GM13977 (cell line): ENCODE measurements at regions not wholly inside any gene's neighbourhood (a gene's known extent, or its start where the extent isn't known, plus 50 kb on each side); places are given as distances from the start of the nearest gene placed in this dataset.

Source experiments
- DNase-seq: peaks from one replicate; pipeline ENCODE4 v3.0.0; 2012; ENCODE audit warnings: low spot score
- in situ Hi-C: fragments of 300-500 bp; cut with MboI; formaldehyde crosslinking; loops from one replicate; pipeline ENCODE4 v1.12.0; 2022; ENCODE audit warnings: low sequenced_read_pairs, low pct_unique_long_range_greater_than_20kb, mixed read lengths, inconsistent platforms; ENCODE audit not compliant: unreplicated experiment
- TF ChIP-seq, protein P1 (sequence below): IDR thresholded peaks from 2 replicates; pipeline ENCODE4 v1.5.1; 2012; ENCODE audit warnings: mild to moderate bottlenecking, control low read depth; ENCODE audit not compliant: insufficient read depth; ENCODE audit errors: extremely low read depth, missing control alignments

DNA sequence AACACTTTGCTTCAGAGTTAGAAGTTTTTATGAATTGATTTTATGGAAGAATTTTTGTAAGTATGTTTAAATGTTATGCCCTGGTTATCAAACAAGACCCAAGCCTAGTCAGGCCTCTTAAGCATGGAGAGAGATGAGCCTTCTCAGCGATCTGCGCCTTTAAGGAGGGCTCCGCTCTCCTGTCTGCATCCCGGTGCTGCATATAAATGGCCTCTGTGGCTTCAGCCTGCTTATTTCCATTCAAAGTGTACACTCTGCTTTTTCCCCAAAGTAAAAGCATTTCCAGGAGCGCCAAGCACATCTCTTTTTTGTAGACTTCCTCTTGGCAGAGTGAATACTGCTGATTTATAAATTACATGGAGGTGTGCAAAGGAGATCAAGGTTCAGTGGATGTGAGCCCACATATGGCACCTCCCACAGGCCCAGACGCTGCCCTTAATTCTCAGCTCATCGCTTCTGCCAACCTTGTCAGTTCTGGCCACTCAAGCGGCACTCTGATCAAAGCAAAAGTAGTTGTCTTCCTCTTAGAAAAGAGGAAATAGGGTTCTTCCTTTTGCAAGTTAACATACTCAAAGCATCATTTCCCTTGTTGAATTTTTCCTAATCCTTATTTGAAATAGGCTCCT, 70.0 kb upstream of the SFMBT2 start:
- no peak for DNase-seq
- TF ChIP-seq, protein P1, sequence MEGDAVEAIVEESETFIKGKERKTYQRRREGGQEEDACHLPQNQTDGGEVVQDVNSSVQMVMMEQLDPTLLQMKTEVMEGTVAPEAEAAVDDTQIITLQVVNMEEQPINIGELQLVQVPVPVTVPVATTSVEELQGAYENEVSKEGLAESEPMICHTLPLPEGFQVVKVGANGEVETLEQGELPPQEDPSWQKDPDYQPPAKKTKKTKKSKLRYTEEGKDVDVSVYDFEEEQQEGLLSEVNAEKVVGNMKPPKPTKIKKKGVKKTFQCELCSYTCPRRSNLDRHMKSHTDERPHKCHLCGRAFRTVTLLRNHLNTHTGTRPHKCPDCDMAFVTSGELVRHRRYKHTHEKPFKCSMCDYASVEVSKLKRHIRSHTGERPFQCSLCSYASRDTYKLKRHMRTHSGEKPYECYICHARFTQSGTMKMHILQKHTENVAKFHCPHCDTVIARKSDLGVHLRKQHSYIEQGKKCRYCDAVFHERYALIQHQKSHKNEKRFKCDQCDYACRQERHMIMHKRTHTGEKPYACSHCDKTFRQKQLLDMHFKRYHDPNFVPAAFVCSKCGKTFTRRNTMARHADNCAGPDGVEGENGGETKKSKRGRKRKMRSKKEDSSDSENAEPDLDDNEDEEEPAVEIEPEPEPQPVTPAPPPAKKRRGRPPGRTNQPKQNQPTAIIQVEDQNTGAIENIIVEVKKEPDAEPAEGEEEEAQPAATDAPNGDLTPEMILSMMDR, result no peak
- in situ Hi-C loops, result no loop called here

DNA sequence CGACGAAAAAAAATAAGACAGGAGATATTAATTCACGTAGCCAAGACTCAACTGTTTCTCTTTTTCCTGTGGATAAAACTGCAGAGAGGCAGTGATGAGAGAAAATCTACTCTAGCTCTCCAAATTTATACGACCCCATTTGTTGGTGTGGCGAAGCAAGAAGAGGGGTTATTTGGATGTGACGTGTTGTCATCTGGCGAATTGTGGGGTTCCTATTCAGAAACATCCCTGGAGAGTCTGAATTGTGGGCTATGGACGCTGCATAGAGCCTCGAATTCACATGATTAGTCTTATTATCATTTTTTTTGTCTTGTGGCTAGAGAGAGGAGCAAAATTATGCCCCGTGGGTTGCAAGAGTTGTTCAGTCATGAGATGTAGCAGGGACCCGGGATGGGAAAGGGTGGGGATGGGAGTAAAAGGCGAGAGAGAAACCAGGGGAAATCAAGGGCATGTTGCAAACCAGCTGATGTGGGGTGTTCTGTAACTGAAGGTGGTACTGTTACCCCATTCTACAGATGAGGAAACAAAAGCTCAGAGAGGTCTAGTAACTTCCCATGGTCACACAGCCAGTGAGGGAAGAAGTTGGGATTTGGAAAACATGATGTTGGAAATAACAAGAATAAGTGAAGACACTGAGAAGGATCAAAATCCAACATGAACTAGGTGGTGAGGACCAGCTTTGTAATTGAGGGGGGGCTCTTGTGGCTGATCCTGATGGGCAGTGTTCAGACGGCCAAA, 69.2 kb upstream of the SFMBT2 start:
- no peak for DNase-seq
- in situ Hi-C loops, result no loop called here

DNA sequence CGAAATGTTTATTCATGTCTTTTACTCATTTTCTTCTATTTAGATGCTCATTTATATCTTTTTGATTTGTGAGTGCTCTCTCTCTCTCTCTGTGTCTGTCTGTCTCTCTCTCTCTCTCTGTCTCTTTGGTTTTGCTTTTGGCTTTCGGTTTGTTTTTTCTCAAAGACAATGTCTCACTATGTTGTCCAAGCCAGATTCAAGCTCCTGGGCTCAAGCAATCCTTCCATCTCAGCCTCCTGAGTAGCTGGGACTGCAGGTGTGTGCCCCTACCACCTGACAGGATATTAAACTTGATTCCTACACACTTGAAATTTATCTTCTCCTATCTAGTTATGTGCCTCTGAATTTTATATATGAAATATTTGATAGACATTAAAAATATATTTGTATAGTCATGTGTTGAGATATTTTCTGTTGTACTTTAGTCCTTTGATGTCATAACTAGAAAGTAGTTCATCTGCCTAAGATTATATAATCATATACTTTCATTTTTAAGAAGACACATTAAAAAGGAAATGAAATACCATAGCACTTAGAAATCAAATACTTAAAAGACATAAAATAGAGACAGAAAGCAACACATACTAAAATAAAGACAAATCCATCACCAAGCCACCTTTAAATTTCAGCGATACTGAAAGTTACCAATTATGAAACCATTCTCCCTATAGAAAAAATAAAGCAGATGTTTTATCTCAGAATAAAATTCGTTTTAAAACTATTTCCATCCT, 68.1 kb upstream of the SFMBT2 start:
- in situ Hi-C loops, result no loop called here
- TF ChIP-seq, protein P1, result no peak
- DNase-seq, result no peak

More for the DNA sequence above, 69.2 kb upstream of the SFMBT2 start:
- TF ChIP-seq, protein P1, result no peak

DNA sequence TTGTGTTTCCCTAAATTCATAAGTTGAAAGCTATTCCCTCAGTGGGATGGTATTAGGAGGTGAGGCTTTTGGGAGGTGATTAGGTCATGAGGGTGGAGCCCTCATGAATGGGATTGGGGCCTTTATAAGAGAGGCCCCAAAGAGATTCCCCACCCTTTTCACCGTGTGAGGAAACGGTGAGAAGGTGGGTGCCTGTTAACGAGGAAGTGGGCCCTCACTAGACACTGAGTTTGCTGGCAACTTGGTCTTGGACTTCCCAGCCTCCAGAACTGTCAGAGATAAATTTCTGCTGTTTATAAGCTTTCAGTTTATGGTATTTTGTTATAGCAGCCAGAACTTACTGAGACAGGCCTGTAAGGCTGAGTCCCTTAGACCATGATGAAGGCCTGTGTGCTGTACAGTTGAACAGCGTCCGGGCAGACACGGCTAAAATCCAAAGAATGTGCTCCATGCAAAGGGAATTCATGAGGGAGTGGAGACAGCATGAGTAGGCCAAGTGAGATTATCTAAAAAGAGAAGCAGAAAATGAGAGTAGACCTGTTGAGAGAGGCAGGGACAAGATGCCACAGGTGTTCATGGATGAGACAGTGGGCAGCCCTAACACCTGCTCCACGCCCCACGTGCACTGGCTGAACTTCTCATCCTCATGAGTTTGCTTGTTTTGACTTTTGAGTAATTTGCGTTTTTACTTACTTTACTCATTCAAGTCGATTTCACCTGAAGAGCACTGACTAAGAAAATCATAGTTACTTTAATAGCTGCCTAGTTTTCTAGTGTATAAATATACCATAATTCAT, 66.9 kb upstream of the SFMBT2 start:
- TF ChIP-seq, protein P1, result no peak
- in situ Hi-C loops, result no loop called here
- no peak for DNase-seq

DNA sequence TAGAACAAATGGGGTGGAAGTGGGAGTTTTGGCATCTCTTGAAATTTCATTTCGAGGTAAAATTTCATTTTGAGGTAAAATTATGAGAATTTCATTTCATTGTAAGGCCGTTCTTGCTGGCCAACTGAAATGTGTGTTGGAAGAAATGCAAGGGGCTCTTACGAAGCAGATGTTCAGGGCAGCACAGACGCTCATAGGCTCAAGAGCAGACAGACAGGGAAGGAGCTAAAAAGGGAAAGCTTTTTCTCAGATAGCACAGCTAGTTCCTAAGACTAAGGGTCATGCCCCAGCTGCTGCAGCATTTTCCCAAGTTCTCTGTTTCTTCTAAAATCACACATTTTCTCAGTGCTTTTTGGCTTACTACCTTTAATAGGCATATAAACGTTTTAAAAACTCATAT, 65.1 kb upstream of the SFMBT2 start:
- no peak for DNase-seq
- in situ Hi-C loops, result no loop called here
- TF ChIP-seq, protein P1, result no peak
